ENCODE measurements at regions not wholly inside any gene's neighbourhood (a gene's known extent, or its start where the extent isn't known, plus 50 kb on each side); places are given as distances from the start of the nearest gene placed in this dataset.

- ATAC-seq (replicated peaks) = no peak
- Mint-ChIP-seq H3K4me1 (ENCODE audit: low read depth in 2 of 2) (no peaks in the 10 kb centered on the region), H3K27me3 (peaks cover 52 to 67% of the 10 kb centered on the region in 2 donors), H3K27ac (no peak overlapping the region), H3K4me3 (no peak overlapping the region), H3K36me3 (ENCODE audit: insufficient read depth) (no peaks in the 10 kb centered on the region), H3K9me3 (peaks cover 2 to 7% of the 10 kb centered on the region in 2 donors)
- no peak for DNase-seq
Observed at GRCh38 chr1:38440402-38440801, 393.8 kb upstream of the POU3F1 start.

GRCh38 chr1:38436749-38437148 is 390.2 kb upstream of the POU3F1 start:
- Mint-ChIP-seq H3K27ac (no peak overlapping the region), H3K4me3 (no peak overlapping the region), H3K36me3 (ENCODE audit: insufficient read depth) (no peaks in the 10 kb centered on the region), H3K9me3 (peaks cover 1 to 7% of the 10 kb centered on the region in 2 donors), H3K27me3 (peaks cover 50 to 56% of the 10 kb centered on the region in 2 donors), H3K4me1 (ENCODE audit: low read depth in 2 of 2) (no peaks in the 10 kb centered on the region)
- ATAC-seq (replicated peaks) (no peak), DNase-seq (no peak)

GRCh38 chr1:38436006-38436405 is 389.4 kb upstream of the POU3F1 start:
- Mint-ChIP-seq H3K27ac (no peak overlapping the region), H3K4me1 (ENCODE audit: low read depth in 2 of 2) (no peaks in the 10 kb centered on the region), H3K36me3 (ENCODE audit: insufficient read depth) (no peaks in the 10 kb centered on the region), H3K27me3 (peaks cover 48 to 50% of the 10 kb centered on the region in 2 donors), H3K9me3 (peaks cover 0 to under 1% of the 10 kb centered on the region in 2 donors), H3K4me3 (no peak overlapping the region)
- no peak for ATAC-seq (replicated peaks)
- no peak for DNase-seq

DNA sequence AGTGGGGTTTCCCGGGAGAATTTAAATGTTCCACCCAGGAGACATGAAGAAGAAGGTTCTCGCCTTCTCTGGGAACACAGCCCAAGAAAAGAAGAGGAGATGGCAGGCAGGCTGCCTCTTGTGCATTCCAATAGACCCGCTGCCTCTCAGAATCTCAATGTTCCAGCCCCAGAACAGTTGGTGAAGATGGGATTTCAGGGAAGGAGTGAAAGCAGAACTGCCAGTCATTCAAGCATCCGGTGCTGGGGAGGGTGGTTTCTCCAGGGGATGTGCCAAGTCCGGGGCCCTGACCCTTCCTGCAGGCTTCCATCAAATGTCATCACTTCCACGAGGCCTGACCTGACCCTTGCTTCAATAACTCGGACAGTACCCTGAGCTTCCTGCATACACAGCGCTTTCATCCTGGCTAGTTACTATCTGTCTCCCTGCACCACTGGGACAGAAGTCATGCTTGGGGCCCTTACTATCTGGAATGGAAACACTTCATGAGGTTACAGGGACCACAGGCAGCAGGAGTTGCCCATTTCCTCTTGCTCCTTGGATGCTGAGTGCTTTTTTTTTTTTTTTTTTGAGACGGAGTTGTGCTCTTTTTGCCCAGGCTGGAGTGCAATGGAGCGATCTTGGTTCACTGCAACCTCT is 386.6 kb upstream of the POU3F1 start:
- H3K27ac Mint-ChIP-seq = no peak overlapping the region
- no peak overlapping the region for H3K4me3 Mint-ChIP-seq
- no peaks in the 10 kb centered on the region for H3K36me3 Mint-ChIP-seq (ENCODE audit: insufficient read depth)
- no peak for DNase-seq
- peaks cover 30 to 45% of the 10 kb centered on the region in 2 donors for H3K27me3 Mint-ChIP-seq
- H3K4me1 Mint-ChIP-seq (ENCODE audit: low read depth in 2 of 2) = no peaks in the 10 kb centered on the region
- no peak for ATAC-seq (replicated peaks)
- H3K9me3 Mint-ChIP-seq = no peaks in the 10 kb centered on the region

DNA sequence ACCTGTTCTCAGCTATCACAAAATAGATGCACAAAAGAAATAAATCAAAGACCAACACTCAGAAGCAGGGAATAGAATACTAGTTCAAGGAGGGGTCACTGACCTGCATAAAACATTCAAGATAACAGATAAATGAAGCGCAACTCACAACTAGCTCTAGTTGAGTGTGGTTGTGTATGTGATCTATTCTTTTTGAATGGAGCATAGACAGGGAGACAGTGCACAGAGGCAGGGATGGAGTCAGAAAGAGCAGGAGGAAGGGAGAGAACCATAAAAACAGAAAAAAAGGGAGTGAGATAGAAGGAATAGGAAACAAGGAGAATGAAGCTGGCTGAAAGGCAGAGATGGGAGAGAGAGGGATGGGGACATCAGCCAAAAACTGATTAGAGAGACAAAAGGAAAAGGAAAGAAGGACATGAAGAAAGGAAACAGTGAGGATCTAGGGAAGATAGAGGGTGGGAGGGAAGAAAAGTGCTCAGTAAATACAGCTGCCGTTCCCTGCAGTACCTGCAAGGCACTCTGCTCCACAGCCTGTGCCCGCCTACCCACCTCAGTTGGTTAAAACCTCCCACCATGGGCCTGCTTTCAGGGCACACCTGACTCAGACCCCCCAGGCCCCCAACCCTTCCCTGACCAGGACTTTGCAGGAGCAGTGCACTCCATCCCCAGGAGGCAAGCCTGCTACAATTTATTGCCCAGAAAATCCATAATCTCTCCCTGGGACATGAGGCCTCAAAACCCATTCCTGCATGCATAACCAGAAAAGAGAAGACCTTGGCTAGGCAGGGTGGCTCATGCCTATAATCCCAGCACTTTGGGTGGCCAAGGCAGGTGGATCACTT is 385.2 kb upstream of the POU3F1 start:
- no peak for DNase-seq
- H3K27ac Mint-ChIP-seq = no peak overlapping the region

GRCh38 chr1:38430949-38431348 is 384.4 kb upstream of the POU3F1 start:
- no peaks in the 10 kb centered on the region for H3K4me1 Mint-ChIP-seq (ENCODE audit: low read depth in 2 of 2)
- peaks cover 23 to 47% of the 10 kb centered on the region in 2 donors for H3K27me3 Mint-ChIP-seq
- no peak overlapping the region for H3K4me3 Mint-ChIP-seq
- no peaks in the 10 kb centered on the region for H3K36me3 Mint-ChIP-seq (ENCODE audit: insufficient read depth)
- DNase-seq (no peak), ATAC-seq (replicated peaks) (no peak)
- H3K27ac Mint-ChIP-seq = no peak overlapping the region
- no peaks in the 10 kb centered on the region for H3K9me3 Mint-ChIP-seq

More for the DNA sequence above, 385.2 kb upstream of the POU3F1 start:
- H3K4me3 Mint-ChIP-seq = no peak overlapping the region
- no peak for ATAC-seq (replicated peaks)
- no peaks in the 10 kb centered on the region for H3K9me3 Mint-ChIP-seq
- H3K4me1 Mint-ChIP-seq (ENCODE audit: low read depth in 2 of 2) = no peaks in the 10 kb centered on the region
- no peaks in the 10 kb centered on the region for H3K36me3 Mint-ChIP-seq (ENCODE audit: insufficient read depth)
- peaks cover 23 to 39% of the 10 kb centered on the region in 2 donors for H3K27me3 Mint-ChIP-seq

GRCh38 chr1:38424677-38425076 is 378.1 kb upstream of the POU3F1 start:
- Mint-ChIP-seq H3K36me3 (ENCODE audit: insufficient read depth) (peaks cover 3% of the 10 kb centered on the region), H3K9me3 (peaks cover 0 to 10% of the 10 kb centered on the region in 2 donors), H3K4me3 (no peak overlapping the region), H3K27me3 (peaks cover 17 to 49% of the 10 kb centered on the region in 2 donors), H3K27ac (no peak overlapping the region), H3K4me1 (ENCODE audit: low read depth in 2 of 2) (no peaks in the 10 kb centered on the region)
- ATAC-seq (replicated peaks) (no peak), DNase-seq (no peak)

GRCh38 chr1:38420666-38421065 is 374.1 kb upstream of the POU3F1 start:
- H3K36me3 Mint-ChIP-seq (ENCODE audit: insufficient read depth) = peaks cover 3% of the 10 kb centered on the region
- H3K27ac Mint-ChIP-seq = no peak overlapping the region
- H3K27me3 Mint-ChIP-seq = peaks cover 40 to 57% of the 10 kb centered on the region in 2 donors
- no peak for DNase-seq
- ATAC-seq (replicated peaks) = no peak
- no peaks in the 10 kb centered on the region for H3K4me1 Mint-ChIP-seq (ENCODE audit: low read depth in 2 of 2)
- H3K9me3 Mint-ChIP-seq = peaks cover 0 to 10% of the 10 kb centered on the region in 2 donors
- H3K4me3 Mint-ChIP-seq = no peak overlapping the region

GRCh38 chr1:38418195-38419030 is 371.8 kb upstream of the POU3F1 start:
- H3K4me3 Mint-ChIP-seq = no peak overlapping the region
- no peak overlapping the region for H3K27ac Mint-ChIP-seq
- H3K4me1 Mint-ChIP-seq (ENCODE audit: low read depth in 2 of 2) = no peaks in the 10 kb centered on the region
- H3K9me3 Mint-ChIP-seq = peaks cover 3 to 18% of the 10 kb centered on the region in 2 donors
- peaks cover 3% of the 10 kb centered on the region for H3K36me3 Mint-ChIP-seq (ENCODE audit: insufficient read depth)
- ATAC-seq (replicated peaks) = no peak
- H3K27me3 Mint-ChIP-seq = peaks cover 40 to 46% of the 10 kb centered on the region in 2 donors
- no peak for DNase-seq

DNA sequence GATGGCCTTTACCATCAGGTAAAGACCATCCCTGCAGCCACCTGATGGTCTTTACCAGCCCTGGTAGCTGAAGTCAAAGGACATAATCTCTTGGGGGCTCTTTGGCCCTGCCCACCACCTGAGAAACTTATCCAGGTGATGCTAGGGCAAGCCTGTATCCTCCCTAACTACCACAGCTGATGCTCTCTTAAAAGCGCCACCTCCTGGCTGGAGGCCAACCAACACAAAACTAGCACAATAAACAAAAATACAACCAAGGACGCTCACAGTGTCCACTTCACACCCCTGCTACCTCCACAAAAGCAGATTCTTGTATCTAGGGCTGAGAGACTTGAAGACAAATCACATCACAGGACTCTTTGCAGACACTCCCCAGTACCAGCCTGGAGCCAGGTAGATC is 357.1 kb upstream of the POU3F1 start:
- no peaks in the 10 kb centered on the region for H3K36me3 Mint-ChIP-seq (ENCODE audit: insufficient read depth)
- no peak overlapping the region for H3K27ac Mint-ChIP-seq
- ATAC-seq (replicated peaks) = no peak
- H3K4me3 Mint-ChIP-seq = no peak overlapping the region
- DNase-seq = no peak
- H3K4me1 Mint-ChIP-seq (ENCODE audit: low read depth in 2 of 2) = no peaks in the 10 kb centered on the region
- H3K27me3 Mint-ChIP-seq = peaks cover 40 to 55% of the 10 kb centered on the region in 2 donors
- peaks cover 4 to 8% of the 10 kb centered on the region in 2 donors for H3K9me3 Mint-ChIP-seq

GRCh38 chr1:38402230-38402815 is 355.7 kb upstream of the POU3F1 start:
- Mint-ChIP-seq H3K36me3 (ENCODE audit: insufficient read depth) (no peaks in the 10 kb centered on the region), H3K27ac (no peak overlapping the region), H3K27me3 (peaks cover 53 to 64% of the 10 kb centered on the region in 2 donors), H3K4me3 (no peak overlapping the region), H3K4me1 (ENCODE audit: low read depth in 2 of 2) (no peaks in the 10 kb centered on the region), H3K9me3 (peaks cover 4 to 8% of the 10 kb centered on the region in 2 donors)
- ATAC-seq (replicated peaks) (no peak), DNase-seq (no peak)

DNA sequence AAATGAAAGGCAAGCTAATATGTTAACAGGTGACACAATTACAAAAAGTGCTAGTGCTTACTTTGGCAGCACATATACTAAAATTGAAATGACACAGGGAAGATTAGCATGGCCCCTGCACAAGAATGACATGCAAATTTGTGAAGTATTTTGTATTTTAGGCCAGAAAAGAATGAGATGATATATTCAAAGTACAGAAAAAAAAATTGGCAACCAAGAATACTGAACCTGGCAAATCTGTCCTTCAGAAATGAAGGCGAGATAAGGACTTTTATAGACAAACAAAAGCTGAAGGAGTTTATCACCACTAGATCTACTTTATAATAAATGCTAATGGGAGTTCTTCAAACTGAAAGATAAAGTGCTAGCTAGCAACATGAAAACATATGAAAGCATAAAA is 350.0 kb upstream of the POU3F1 start:
- Mint-ChIP-seq H3K4me3 (no peak overlapping the region), H3K27me3 (peaks cover 56 to 61% of the 10 kb centered on the region in 2 donors), H3K36me3 (ENCODE audit: insufficient read depth) (no peaks in the 10 kb centered on the region), H3K4me1 (ENCODE audit: low read depth in 2 of 2) (no peaks in the 10 kb centered on the region), H3K9me3 (peaks cover 0 to 4% of the 10 kb centered on the region in 2 donors), H3K27ac (no peak overlapping the region)
- DNase-seq = no peak
- ATAC-seq (replicated peaks) = no peak

DNA sequence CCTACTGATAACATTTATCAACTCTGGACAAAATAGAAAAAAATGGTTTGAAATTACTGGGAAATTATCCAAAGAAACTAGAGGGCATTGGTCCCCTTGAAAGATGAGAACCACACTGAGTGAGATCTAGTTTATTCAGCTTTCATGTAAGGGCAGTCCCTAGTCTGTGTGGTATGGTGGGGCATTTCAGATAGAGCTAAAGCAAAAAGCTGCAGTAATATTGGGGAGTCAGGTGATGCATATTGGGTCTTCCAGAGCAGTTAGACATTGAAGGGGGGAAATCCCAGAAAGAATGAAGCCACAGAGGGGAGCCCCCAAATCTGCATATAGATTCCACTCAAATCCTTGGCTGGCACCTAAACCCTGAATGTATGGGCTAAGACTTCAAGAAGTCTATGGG is 347.7 kb upstream of the POU3F1 start:
- ATAC-seq (replicated peaks) (no peak), DNase-seq (no peak)
- Mint-ChIP-seq H3K27ac (no peak overlapping the region), H3K27me3 (peaks cover 64% of the 10 kb centered on the region in 2 donors), H3K4me3 (no peak overlapping the region), H3K4me1 (ENCODE audit: low read depth in 2 of 2) (no peaks in the 10 kb centered on the region), H3K36me3 (ENCODE audit: insufficient read depth) (no peaks in the 10 kb centered on the region), H3K9me3 (peaks cover 0 to 7% of the 10 kb centered on the region in 2 donors)
